Endothelial cell (in vitro differentiated cells): ENCODE measurements at regions not wholly inside any gene's neighbourhood (a gene's known extent, or its start where the extent isn't known, plus 50 kb on each side); places are given as distances from the start of the nearest gene placed in this dataset.

ENCODE experiments used
- DNase-seq: peaks from one replicate; pipeline ENCODE4 v3.0.0; 2021; ENCODE audit warnings: low spot score
- H3K27ac Mint-ChIP-seq: one replicate; pipeline ENCODE4 v1.8.0; 2021; ENCODE audit warnings: mixed read lengths, inconsistent platforms; ENCODE audit not compliant: unreplicated experiment
- H3K27me3 Mint-ChIP-seq: one replicate; pipeline ENCODE4 v1.8.0; 2021; ENCODE audit warnings: mild to moderate bottlenecking, moderate library complexity, mixed read lengths, inconsistent platforms; ENCODE audit not compliant: unreplicated experiment
- H3K36me3 Mint-ChIP-seq: one replicate; pipeline ENCODE4 v1.8.0; 2021; ENCODE audit warnings: mild to moderate bottlenecking, low read depth, mixed read lengths, inconsistent platforms; ENCODE audit not compliant: unreplicated experiment
- H3K4me1 Mint-ChIP-seq: one replicate; pipeline ENCODE4 v1.8.0; 2021; ENCODE audit warnings: mild to moderate bottlenecking, mixed read lengths, inconsistent platforms; ENCODE audit not compliant: unreplicated experiment
- H3K4me3 Mint-ChIP-seq: one replicate; pipeline ENCODE4 v1.8.0; 2021; ENCODE audit warnings: mild to moderate bottlenecking, mixed read lengths, inconsistent platforms; ENCODE audit not compliant: unreplicated experiment
- H3K9me3 Mint-ChIP-seq: one replicate; pipeline ENCODE4 v1.8.0; 2021; ENCODE audit warnings: mixed read lengths, inconsistent platforms; ENCODE audit not compliant: unreplicated experiment
- CTCF ChIP-seq: fragments of 200-600 bp; sonication (generic); IDR thresholded peaks from one replicate; pipeline ENCODE4 v1.5.0; 2021; ENCODE audit warnings: antibody characterized with exemption; ENCODE audit not compliant: unreplicated experiment

- DNase-seq, result no peak
- Mint-ChIP-seq H3K4me3 (no peak overlapping the region), H3K27ac (no peak overlapping the region)
Measured at GRCh38 chr4:187276736-187277408, 553.2 kb upstream of the FAT1 start.

DNA sequence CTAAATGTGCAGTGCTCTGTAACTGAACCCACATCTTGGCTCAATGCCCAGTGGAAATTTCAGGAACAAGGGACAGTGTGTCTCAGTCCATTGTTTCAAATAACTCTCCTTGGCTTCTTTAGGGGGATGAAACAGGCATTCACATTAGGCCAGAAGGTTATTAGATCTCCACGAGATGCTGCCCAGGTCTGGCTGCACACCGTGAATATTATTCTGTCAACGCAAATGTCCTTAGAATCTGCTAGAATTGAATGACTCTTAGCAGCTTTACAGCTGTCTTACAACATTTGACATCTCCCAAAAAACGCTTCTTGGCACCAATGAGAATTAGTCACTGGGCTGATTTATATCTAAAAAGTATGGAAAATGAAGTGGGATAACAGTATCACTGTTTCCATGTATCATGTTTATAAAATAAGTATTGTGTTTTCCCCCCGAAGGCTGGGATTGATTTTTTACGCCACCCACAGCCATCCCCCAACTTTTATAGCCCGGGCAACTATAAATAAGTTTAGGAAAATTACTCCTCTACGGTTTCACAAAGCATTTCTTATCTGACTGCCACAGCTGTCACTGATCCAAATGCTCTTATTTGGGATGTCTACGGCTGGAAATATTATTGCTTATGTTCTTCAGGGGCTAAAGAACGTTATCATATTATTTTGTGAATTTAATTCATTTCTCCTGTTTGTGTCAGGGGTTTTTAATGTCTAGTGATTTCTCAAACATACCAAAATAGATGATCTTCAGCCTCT is 559.7 kb upstream of the FAT1 start:
- Mint-ChIP-seq H3K27me3 (peaks cover 2% of the 10 kb centered on the region), H3K9me3 (no peaks in the 10 kb centered on the region), H3K4me1 (no peaks in the 10 kb centered on the region), H3K36me3 (no peaks in the 10 kb centered on the region), H3K4me3 (no peak overlapping the region), H3K27ac (no peak overlapping the region)
- no peak for DNase-seq
- TF ChIP-seq CTCF, result no peak

More at GRCh38 chr4:187276736-187277408, 553.2 kb upstream of the FAT1 start:
- H3K27me3 Mint-ChIP-seq, result peaks cover 2% of the 10 kb centered on the region
- TF ChIP-seq CTCF, result no peak
- H3K4me1 Mint-ChIP-seq, result peaks cover 2% of the 10 kb centered on the region
- H3K9me3 Mint-ChIP-seq, result no peaks in the 10 kb centered on the region
- no peaks in the 10 kb centered on the region for H3K36me3 Mint-ChIP-seq

DNA sequence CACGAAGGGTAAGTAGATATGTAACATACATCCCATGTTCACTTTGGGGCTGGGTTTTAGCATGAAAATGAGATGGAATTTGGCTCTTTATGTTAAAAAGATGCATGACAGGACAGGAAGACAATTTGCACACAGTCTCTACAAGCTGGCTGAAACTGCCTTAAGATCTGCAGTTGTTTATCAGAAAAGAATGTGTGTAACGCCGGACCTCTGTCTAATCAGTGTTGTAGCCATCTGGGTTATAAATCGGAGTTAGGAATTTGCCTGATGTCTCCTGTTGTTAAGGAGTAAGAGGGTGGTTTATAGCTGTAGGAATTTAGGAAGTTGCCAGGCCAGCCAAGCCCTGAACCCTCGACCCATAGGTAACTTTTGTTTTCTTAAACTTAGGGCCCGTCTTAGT is 562.9 kb upstream of the FAT1 start:
- H3K27me3 Mint-ChIP-seq, result no peaks in the 10 kb centered on the region
- H3K36me3 Mint-ChIP-seq, result no peaks in the 10 kb centered on the region
- no peaks in the 10 kb centered on the region for H3K9me3 Mint-ChIP-seq
- no peak overlapping the region for H3K27ac Mint-ChIP-seq
- no peaks in the 10 kb centered on the region for H3K4me1 Mint-ChIP-seq
- no peak for DNase-seq
- no peak for TF ChIP-seq CTCF
- no peak overlapping the region for H3K4me3 Mint-ChIP-seq

DNA sequence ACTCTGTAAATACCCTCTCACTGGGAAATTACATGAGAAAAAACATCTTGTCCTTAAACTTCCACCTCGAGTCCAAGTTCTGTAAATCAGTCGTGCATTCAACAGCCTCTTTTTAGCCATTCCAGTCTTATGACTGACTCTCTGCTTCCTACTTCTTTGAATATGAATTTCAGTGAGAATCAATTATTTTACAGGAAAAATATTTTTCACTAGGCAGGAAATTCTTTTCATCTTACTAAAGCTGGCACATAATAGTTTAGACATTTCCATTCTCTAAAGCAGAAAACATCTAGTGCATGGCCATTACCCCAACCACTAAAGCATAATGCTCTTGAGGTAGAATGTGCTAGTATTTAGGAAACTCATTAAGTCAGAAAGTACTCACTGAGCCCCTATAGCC is 565.7 kb upstream of the FAT1 start:
- H3K36me3 Mint-ChIP-seq, result no peaks in the 10 kb centered on the region
- H3K27me3 Mint-ChIP-seq, result no peaks in the 10 kb centered on the region
- H3K4me3 Mint-ChIP-seq, result no peak overlapping the region
- TF ChIP-seq CTCF, result no peak
- H3K9me3 Mint-ChIP-seq, result no peaks in the 10 kb centered on the region
- H3K4me1 Mint-ChIP-seq, result no peaks in the 10 kb centered on the region
- no peak overlapping the region for H3K27ac Mint-ChIP-seq
- no peak for DNase-seq

DNA sequence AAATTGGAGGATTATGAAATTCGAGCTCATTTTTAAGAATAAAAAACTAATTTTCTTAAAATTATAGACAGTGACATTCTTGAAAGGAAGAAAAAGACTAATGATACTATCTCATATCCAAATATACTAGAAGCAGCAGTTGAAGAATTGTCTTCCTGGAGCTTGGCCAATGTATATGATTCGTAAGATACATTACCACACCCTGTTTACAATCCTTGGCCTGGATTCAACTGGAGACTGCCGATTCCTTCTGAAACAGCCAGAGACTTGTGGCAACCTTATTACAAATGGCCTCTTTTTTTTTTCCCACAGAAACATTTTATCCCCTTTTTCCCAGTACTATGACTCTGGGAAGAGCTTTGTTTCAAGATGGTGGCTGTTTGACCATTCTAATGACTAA is 571.2 kb upstream of the FAT1 start:
- H3K36me3 Mint-ChIP-seq, result peaks cover 21% of the 10 kb centered on the region
- DNase-seq, result no peak
- peaks cover 2% of the 10 kb centered on the region for H3K27me3 Mint-ChIP-seq
- no peak overlapping the region for H3K27ac Mint-ChIP-seq
- no peaks in the 10 kb centered on the region for H3K4me1 Mint-ChIP-seq
- peaks cover 5% of the 10 kb centered on the region for H3K9me3 Mint-ChIP-seq
- H3K4me3 Mint-ChIP-seq, result no peak overlapping the region
- no peak for TF ChIP-seq CTCF
